MCF 10A (cell line): ENCODE measurements at regions not wholly inside any gene's neighbourhood (a gene's known extent, or its start where the extent isn't known, plus 50 kb on each side); places are given as distances from the start of the nearest gene placed in this dataset.

Source experiments
- BruUV-seq: library from RNA; stranded (reverse); fragments of 400-500 nt; replicated peaks from 2 replicates; lab custom pipeline; 2021; lab: Mats Ljungman, UMichigan
- CTCF ChIA-PET: fragments of 300-600 bp; sonication (Branson Sonifier 250); formaldehyde crosslinking; extraction: SDS; loops from one replicate; lab custom pipeline; 2021; ENCODE audit warnings: antibody characterized with exemption, inconsistent platforms; lab: Yijun Ruan, JAX
- POLR2A ChIA-PET: fragments of 300-600, 350-650 bp; sonication (Branson Sonifier 250); formaldehyde crosslinking; extraction: SDS; loops from one replicate; lab custom pipeline; 2020; ENCODE audit warnings: antibody characterized with exemption, inconsistent platforms; lab: Yijun Ruan, JAX
- DNase-seq: peaks from one replicate; pipeline ENCODE4 v3.0.0-alpha.2; 2018; ENCODE audit not compliant: unreplicated experiment
- H3K27ac Mint-ChIP-seq: one replicate; pipeline ENCODE4 v1.8.0; 2022; ENCODE audit warnings: mild to moderate bottlenecking, low read depth, mixed read lengths; ENCODE audit not compliant: unreplicated experiment
- H3K27me3 Mint-ChIP-seq: one replicate; pipeline ENCODE4 v1.8.0; 2022; ENCODE audit warnings: mixed read lengths; ENCODE audit not compliant: insufficient read depth, unreplicated experiment
- H3K36me3 Mint-ChIP-seq: one replicate; pipeline ENCODE4 v1.8.0; 2022; ENCODE audit warnings: mild to moderate bottlenecking, moderate library complexity, mixed read lengths; ENCODE audit not compliant: insufficient read depth, unreplicated experiment
- H3K4me1 Mint-ChIP-seq: one replicate; pipeline ENCODE4 v1.8.0; 2022; ENCODE audit warnings: mixed read lengths; ENCODE audit not compliant: insufficient read depth, unreplicated experiment
- H3K4me3 Mint-ChIP-seq: one replicate; pipeline ENCODE4 v1.8.0; 2022; ENCODE audit warnings: mild to moderate bottlenecking, moderate library complexity, mixed read lengths; ENCODE audit not compliant: unreplicated experiment
- H3K9me3 Mint-ChIP-seq: one replicate; pipeline ENCODE4 v1.8.0; 2022; ENCODE audit warnings: mixed read lengths; ENCODE audit not compliant: unreplicated experiment
- CTCF ChIP-seq: fragments of 200-600 bp; IDR thresholded peaks from one replicate; pipeline ENCODE4 v1.8.0; 2022; ENCODE audit warnings: antibody characterized with exemption, mild to moderate bottlenecking; ENCODE audit not compliant: unreplicated experiment
- intact Hi-C: fragments of 100-400 bp; cut with micrococcal nuclease; formaldehyde crosslinking; loops from 2 replicates; pipeline ENCODE4 v1.14.1; 2022

- H3K4me1 Mint-ChIP-seq, result no peaks in the 10 kb centered on the region
- ChIA-PET POLR2A (no interaction called here), CTCF (interaction anchor here (0.6 to 8.2 kb wide), 19 partner anchors 11 to 1767 kb away, joined by 3 to 138 read pairs (median 4); no protein-coding TSS in a partner anchor)
- no peak overlapping the region for H3K4me3 Mint-ChIP-seq
- BruUV-seq, result no TSS peak
- DNase-seq, result peak; percentile 62
- no peaks in the 10 kb centered on the region for H3K36me3 Mint-ChIP-seq
- no peak overlapping the region for H3K27ac Mint-ChIP-seq
- TF ChIP-seq CTCF, result peak; percentile 33
- no peaks in the 10 kb centered on the region for H3K9me3 Mint-ChIP-seq
- intact Hi-C loops, result loop anchor here (10.0 kb wide), 3 partner anchors 171 to 1771 kb away; no protein-coding TSS in a partner anchor
- no peaks in the 10 kb centered on the region for H3K27me3 Mint-ChIP-seq
Measured at GRCh38 chr18:45386041-45386655, 229.1 kb upstream of the SLC14A2 start.

GRCh38 chr18:45387229-45387628 lies 228.0 kb upstream of the SLC14A2 start:
- CTCF ChIA-PET, result interaction anchor here (0.6 to 8.2 kb wide), 7 partner anchors 12 to 1768 kb away, joined by 3 to 138 read pairs (median 4); no protein-coding TSS in a partner anchor
- Mint-ChIP-seq H3K27me3 (no peaks in the 10 kb centered on the region), H3K27ac (no peak overlapping the region), H3K36me3 (no peaks in the 10 kb centered on the region), H3K9me3 (no peaks in the 10 kb centered on the region), H3K4me1 (no peaks in the 10 kb centered on the region), H3K4me3 (no peak overlapping the region)
- intact Hi-C loops, result loop anchor here (10.0 kb wide), 3 partner anchors 172 to 1772 kb away; no protein-coding TSS in a partner anchor
- no peak for TF ChIP-seq CTCF
- BruUV-seq, result no TSS peak
- POLR2A ChIA-PET, result interaction anchor here (0.7 kb wide), 1 partner anchor 408 kb away, joined by 4 read pairs; no protein-coding TSS in a partner anchor
- no peak for DNase-seq

GRCh38 chr18:45398448-45398847 lies 216.8 kb upstream of the SLC14A2 start:
- H3K4me1 Mint-ChIP-seq, result peaks cover 4% of the 10 kb centered on the region
- ChIA-PET CTCF (interaction anchor here (0.6 to 3.7 kb wide), 3 partner anchors 14 to 202 kb away, joined by 3 to 24 read pairs (median 3); no protein-coding TSS in a partner anchor), POLR2A (interaction anchor here (1.1 kb wide), 1 partner anchor 63 kb away, joined by 3 read pairs; no protein-coding TSS in a partner anchor)
- H3K36me3 Mint-ChIP-seq, result no peaks in the 10 kb centered on the region
- no peak overlapping the region for H3K4me3 Mint-ChIP-seq
- intact Hi-C loops, result no loop called here
- DNase-seq, result no peak
- no TSS peak for BruUV-seq
- H3K27me3 Mint-ChIP-seq, result no peaks in the 10 kb centered on the region
- no peak for TF ChIP-seq CTCF
- H3K9me3 Mint-ChIP-seq, result no peaks in the 10 kb centered on the region
- no peak overlapping the region for H3K27ac Mint-ChIP-seq

- no peaks in the 10 kb centered on the region for H3K27me3 Mint-ChIP-seq
- DNase-seq, result no peak
- intact Hi-C loops, result no loop called here
- no peaks in the 10 kb centered on the region for H3K9me3 Mint-ChIP-seq
- CTCF ChIA-PET, result interaction anchor here (0.7 to 3.7 kb wide), 2 partner anchors 14 to 208 kb away, joined by 3 to 24 read pairs; no protein-coding TSS in a partner anchor
- peaks cover 10% of the 10 kb centered on the region for H3K4me1 Mint-ChIP-seq
- no TSS peak for BruUV-seq
- H3K4me3 Mint-ChIP-seq, result no peak overlapping the region
- no peak for TF ChIP-seq CTCF
- no peaks in the 10 kb centered on the region for H3K36me3 Mint-ChIP-seq
- H3K27ac Mint-ChIP-seq, result no peak overlapping the region
- POLR2A ChIA-PET, result interaction anchor here (1.1 kb wide), 1 partner anchor 63 kb away, joined by 3 read pairs; no protein-coding TSS in a partner anchor
Measured at GRCh38 chr18:45399146-45399545, 216.1 kb upstream of the SLC14A2 start.
